Keratinocyte (primary cell): ENCODE measurements at regions not wholly inside any gene's neighbourhood (a gene's known extent, or its start where the extent isn't known, plus 50 kb on each side); places are given as distances from the start of the nearest gene placed in this dataset.

ENCODE experiments used
- DNase-seq: peaks from one replicate; pipeline ENCODE4 v3.0.0-alpha.2; 2011; ENCODE audit warnings: low read depth, missing footprints, low spot score
- FAIRE-seq: peaks from 2 replicates; lab custom pipeline; 2011; peaks lifted over from hg19 to GRCh38; lab: Jason Lieb, UNC
- H2AFZ ChIP-seq: 2 replicates; pipeline ENCODE4 v1.6.0; 2012; ENCODE audit warnings: low read length, control low read depth, inconsistent platforms; ENCODE audit not compliant: control insufficient read depth
- H3K27ac ChIP-seq: 2 replicates; pipeline ENCODE4 v1.5.1; 2011; ENCODE audit warnings: low read length; ENCODE audit not compliant: control insufficient read depth, insufficient read depth
- H3K27me3 ChIP-seq: 3 replicates; pipeline ENCODE4 v1.6.0; 2011; ENCODE audit warnings: low read length; ENCODE audit not compliant: control insufficient read depth, insufficient read depth; ENCODE audit errors: extremely low read depth
- H3K36me3 ChIP-seq, 2 experiments: 2 replicates in 1 of 2; 3 replicates in 1 of 2; pipeline ENCODE4 v1.5.1; 2011; ENCODE audit warnings: low read length in 2 of 2, mild to moderate bottlenecking in 1 of 2; ENCODE audit not compliant: control insufficient read depth in 2 of 2, insufficient read depth in 2 of 2; ENCODE audit errors: extremely low read depth in 1 of 2
- H3K4me1 ChIP-seq: 3 replicates; pipeline ENCODE4 v1.5.1; 2011; ENCODE audit warnings: low read length; ENCODE audit not compliant: control insufficient read depth, insufficient read depth; ENCODE audit errors: extremely low read depth
- H3K4me2 ChIP-seq: 3 replicates; pipeline ENCODE4 v1.6.0; 2011; ENCODE audit warnings: low read depth, low read length; ENCODE audit not compliant: control insufficient read depth, insufficient read depth; ENCODE audit errors: extremely low read depth
- H3K4me3 ChIP-seq, 3 experiments: fragments of 200-600 bp in 1 of 3; sonication (generic) in 1 of 3; 2 replicates in 2 of 3; 3 replicates in 1 of 3; pipeline ENCODE4 v1.5.1; 2011 to 2016; ENCODE audit warnings: low read length in 3 of 3, mild to moderate bottlenecking in 3 of 3, control low read depth in 2 of 3, inconsistent platforms in 1 of 3, low read depth in 1 of 3, mixed read lengths in 1 of 3, mixed run types in 1 of 3, moderate library complexity in 1 of 3; ENCODE audit not compliant: control insufficient read depth in 2 of 3, insufficient read depth in 2 of 3; ENCODE audit errors: extremely low read depth in 1 of 3
- H3K79me2 ChIP-seq: 2 replicates; pipeline ENCODE4 v1.6.0; 2012; ENCODE audit warnings: low read length; ENCODE audit not compliant: control insufficient read depth, insufficient read depth
- H3K9ac ChIP-seq: 3 replicates; pipeline ENCODE4 v1.6.0; 2011; ENCODE audit warnings: low read length; ENCODE audit not compliant: control insufficient read depth, insufficient read depth; ENCODE audit errors: extremely low read depth
- H3K9me1 ChIP-seq: 3 replicates; pipeline ENCODE4 v1.6.0; 2011; ENCODE audit warnings: low read length; ENCODE audit not compliant: control insufficient read depth, insufficient read depth; ENCODE audit errors: extremely low read depth
- H3K9me3 ChIP-seq: 2 replicates; pipeline ENCODE4 v1.5.1; 2012; ENCODE audit warnings: low read depth, low read length; ENCODE audit not compliant: control insufficient read depth
- H4K20me1 ChIP-seq: 3 replicates; pipeline ENCODE4 v1.6.0; 2011; ENCODE audit warnings: low read length; ENCODE audit not compliant: control insufficient read depth, insufficient read depth; ENCODE audit errors: extremely low read depth
- CTCF ChIP-seq, 3 experiments: IDR thresholded peaks in 1 of 3; conservative IDR thresholded peaks in 1 of 3; optimal IDR thresholded peaks in 1 of 3; 2 replicates in 2 of 3; 3 replicates in 1 of 3; pipeline versions ENCODE3 to v1.5.1; 2011; ENCODE audit warnings: low read length in 3 of 3, mild to moderate bottlenecking in 3 of 3, moderate library complexity in 2 of 3, control low read depth in 1 of 3, inconsistent platforms in 1 of 3; ENCODE audit not compliant: insufficient read depth in 2 of 3; ENCODE audit errors: extremely low read depth in 1 of 3
- EZH2 ChIP-seq: IDR thresholded peaks from one replicate; pipeline ENCODE4 v1.6.1; 2012; ENCODE audit warnings: inconsistent platforms, mild to moderate bottlenecking, low read length, moderate library complexity
- dilution Hi-C: fragments of 300-500 bp; cut with MboI; formaldehyde crosslinking; loops from one replicate; pipeline ENCODE4 v1.7.0; 2020; ENCODE audit warnings: low sequenced_read_pairs; ENCODE audit not compliant: extremely low pct_ligation_motif_present

GRCh38 chr22:49508561-49508960, 319.1 kb downstream of the BRD1 start:
- no peak overlapping the region for H3K4me2 ChIP-seq
- H2AFZ ChIP-seq = no peak overlapping the region
- no peaks in the 10 kb centered on the region for H4K20me1 ChIP-seq
- H3K79me2 ChIP-seq = no peaks in the 10 kb centered on the region
- no peak for FAIRE-seq
- no peaks in the 10 kb centered on the region for H3K36me3 ChIP-seq
- H3K27ac ChIP-seq = no peak overlapping the region
- dilution Hi-C loops = no loop called here
- H3K27me3 ChIP-seq = no peaks in the 10 kb centered on the region
- TF ChIP-seq EZH2 (no peak), CTCF (optimal IDR thresholded peaks at IDR 0.05 in 1 of 3, IDR thresholded peaks at IDR 0.05 in 1 of 3, conservative IDR thresholded peaks at IDR 0.05 in 1 of 3; ENCODE audit: extremely low read depth in 1 of 3, insufficient read depth in 2 of 3, low read length in 3 of 3) (no peak)
- no peak overlapping the region for H3K4me3 ChIP-seq
- H3K9me1 ChIP-seq = no peaks in the 10 kb centered on the region
- H3K9ac ChIP-seq = no peak overlapping the region
- no peak for DNase-seq
- H3K9me3 ChIP-seq = peaks cover 19% of the 10 kb centered on the region
- H3K4me1 ChIP-seq = no peaks in the 10 kb centered on the region

- H3K27ac ChIP-seq = no peak overlapping the region
- no peaks in the 10 kb centered on the region for H3K79me2 ChIP-seq
- TF ChIP-seq EZH2 (no peak), CTCF (optimal IDR thresholded peaks at IDR 0.05 in 1 of 3, IDR thresholded peaks at IDR 0.05 in 1 of 3, conservative IDR thresholded peaks at IDR 0.05 in 1 of 3; ENCODE audit: extremely low read depth in 1 of 3, insufficient read depth in 2 of 3, low read length in 3 of 3) (no peak)
- H3K9me1 ChIP-seq = no peaks in the 10 kb centered on the region
- DNase-seq = no peak
- H3K9ac ChIP-seq = no peak overlapping the region
- no peaks in the 10 kb centered on the region for H3K36me3 ChIP-seq
- H3K4me2 ChIP-seq = no peak overlapping the region
- H3K4me1 ChIP-seq = no peaks in the 10 kb centered on the region
- no peaks in the 10 kb centered on the region for H4K20me1 ChIP-seq
- no peaks in the 10 kb centered on the region for H3K27me3 ChIP-seq
- H3K4me3 ChIP-seq = no peak overlapping the region
- no peak for FAIRE-seq
- H2AFZ ChIP-seq = no peak overlapping the region
- H3K9me3 ChIP-seq = peaks cover 21% of the 10 kb centered on the region
- dilution Hi-C loops = no loop called here
Observed at GRCh38 chr22:49507607-49508292, 319.9 kb downstream of the BRD1 start.
